HG03064 (cell line): ENCODE measurements at regions not wholly inside any gene's neighbourhood (a gene's known extent, or its start where the extent isn't known, plus 50 kb on each side); places are given as distances from the start of the nearest gene placed in this dataset.
"Not testable (repeated sequence)": the region's sequence is repeated elsewhere in the genome, so short reads cannot be mapped to it uniquely, and the experiment has no call there.

ENCODE experiments used
- ATAC-seq: cut with Tn5 transposase; IDR thresholded peaks from one replicate; pipeline ENCODE4 v1.9.1; 2021; ENCODE audit warnings: low read depth; ENCODE audit not compliant: unreplicated experiment

- ATAC-seq: no peak
Observed at GRCh38 chr5:82465235-82465634, 187.1 kb upstream of the RPS23 start.

DNA sequence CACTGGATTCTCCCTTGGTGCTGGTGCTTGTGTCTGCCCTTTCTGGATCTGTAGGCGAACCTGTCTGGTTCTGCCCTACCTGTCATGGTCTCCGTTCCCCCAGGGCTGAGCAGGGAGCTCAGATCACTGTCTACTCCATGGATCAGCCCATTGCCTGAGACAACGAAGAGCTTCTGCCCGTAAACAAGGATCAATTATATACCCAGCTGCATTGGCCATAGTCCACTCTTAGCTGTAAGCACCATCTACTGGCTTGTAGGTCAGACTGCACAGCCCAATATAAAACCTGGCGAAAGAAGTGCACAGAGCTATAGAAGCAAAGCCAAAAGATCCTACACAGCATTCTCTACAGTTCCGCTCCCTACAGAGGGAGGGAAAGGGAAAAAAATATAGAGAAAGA lies 181.5 kb upstream of the RPS23 start:
- ATAC-seq: no peak

DNA sequence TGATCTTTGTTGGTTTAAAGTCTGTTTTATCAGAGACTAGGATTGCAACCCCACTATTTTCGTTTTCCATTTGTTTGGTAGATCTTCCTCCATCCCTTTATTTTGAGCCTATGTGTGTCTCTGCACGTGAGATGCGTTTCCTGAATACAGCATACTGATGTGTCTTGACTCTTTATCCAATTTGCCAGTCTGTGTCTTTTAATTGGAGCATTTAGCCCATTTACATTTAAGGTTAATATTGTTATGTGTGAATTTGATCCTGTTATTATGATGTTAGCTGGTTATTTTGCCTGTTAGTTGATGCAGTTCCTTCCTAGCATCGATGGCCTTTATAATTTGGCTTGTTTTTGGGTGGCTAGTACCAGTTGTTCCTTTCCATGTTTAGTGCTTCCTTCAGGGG lies 177.2 kb upstream of the RPS23 start:
- not testable (repeated sequence) for ATAC-seq

DNA sequence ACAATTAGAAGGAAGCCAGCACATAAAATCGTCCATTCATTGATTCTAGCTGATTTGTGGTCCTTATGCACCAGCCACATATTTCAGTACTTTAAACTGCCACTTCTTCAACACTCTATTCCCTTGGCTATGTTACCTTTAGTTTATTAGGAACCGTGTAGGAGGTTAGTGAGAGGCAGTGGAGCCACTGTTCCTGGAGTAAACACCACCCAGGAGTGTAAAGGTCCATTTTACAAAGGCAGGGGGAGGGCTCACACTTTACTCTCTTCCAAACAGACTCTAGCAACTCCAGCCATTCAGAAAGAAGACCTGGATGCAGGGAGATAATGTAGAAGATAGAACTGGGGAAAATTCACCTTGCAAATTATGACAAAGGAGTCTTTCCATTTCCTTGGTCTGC lies 170.2 kb upstream of the RPS23 start:
- no peak for ATAC-seq

DNA sequence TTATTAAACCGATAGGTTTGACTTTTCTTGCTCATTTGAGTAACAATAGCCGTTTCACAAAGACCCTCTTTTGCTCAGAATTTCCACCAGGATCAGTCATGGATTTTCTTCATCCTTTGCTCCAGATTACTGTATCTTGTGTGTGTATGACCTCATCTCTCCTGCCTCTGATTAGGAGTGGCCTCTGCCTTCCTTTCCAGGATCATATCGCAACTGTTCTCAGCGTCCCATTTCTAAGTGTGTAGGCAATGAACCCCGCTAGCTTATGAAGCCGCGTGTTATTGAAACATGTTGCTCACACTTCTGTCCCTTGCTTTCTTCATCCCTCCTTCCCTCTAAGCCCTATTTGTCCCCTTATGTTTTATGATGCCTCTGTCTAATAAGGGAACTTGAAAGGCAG lies 169.8 kb upstream of the RPS23 start:
- no peak for ATAC-seq

- ATAC-seq: no peak
Observed at GRCh38 chr5:82446809-82447208, 168.7 kb upstream of the RPS23 start.

DNA sequence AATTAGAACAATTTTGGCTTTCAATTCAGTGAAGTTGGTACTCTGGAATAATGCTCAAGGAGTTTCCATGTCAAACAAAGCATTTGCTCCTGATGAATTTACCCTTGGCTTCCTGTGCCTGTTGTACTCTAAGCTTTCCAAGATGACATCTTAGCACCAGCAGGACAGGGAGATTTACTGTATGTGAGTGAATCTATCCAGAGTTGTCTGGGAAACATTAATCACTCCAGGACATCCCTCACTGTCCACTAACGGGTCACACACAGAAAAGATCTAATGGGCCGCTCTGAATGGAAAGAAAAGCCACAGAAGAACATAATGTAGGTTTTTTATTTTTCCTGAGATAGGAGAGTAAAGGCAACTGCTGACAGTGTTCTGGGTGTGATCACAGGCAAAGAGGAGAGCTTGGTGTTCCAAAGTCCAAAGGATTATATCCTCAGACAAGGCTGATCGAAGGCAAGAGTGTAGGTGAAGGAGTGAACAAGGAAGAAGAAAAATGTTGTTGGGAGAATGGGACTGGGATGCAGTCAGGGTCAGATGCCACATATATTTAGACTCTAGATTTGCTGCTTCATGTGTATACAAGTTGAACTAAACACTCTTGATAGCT lies 167.7 kb upstream of the RPS23 start:
- ATAC-seq: no peak

GRCh38 chr5:82439750-82440445 lies 161.7 kb upstream of the RPS23 start:
- no peak for ATAC-seq

GRCh38 chr5:82437565-82437964 lies 159.4 kb upstream of the RPS23 start:
- ATAC-seq: not testable (repeated sequence)

- ATAC-seq: no peak
Observed at GRCh38 chr5:82436291-82436690, 158.1 kb upstream of the RPS23 start.

DNA sequence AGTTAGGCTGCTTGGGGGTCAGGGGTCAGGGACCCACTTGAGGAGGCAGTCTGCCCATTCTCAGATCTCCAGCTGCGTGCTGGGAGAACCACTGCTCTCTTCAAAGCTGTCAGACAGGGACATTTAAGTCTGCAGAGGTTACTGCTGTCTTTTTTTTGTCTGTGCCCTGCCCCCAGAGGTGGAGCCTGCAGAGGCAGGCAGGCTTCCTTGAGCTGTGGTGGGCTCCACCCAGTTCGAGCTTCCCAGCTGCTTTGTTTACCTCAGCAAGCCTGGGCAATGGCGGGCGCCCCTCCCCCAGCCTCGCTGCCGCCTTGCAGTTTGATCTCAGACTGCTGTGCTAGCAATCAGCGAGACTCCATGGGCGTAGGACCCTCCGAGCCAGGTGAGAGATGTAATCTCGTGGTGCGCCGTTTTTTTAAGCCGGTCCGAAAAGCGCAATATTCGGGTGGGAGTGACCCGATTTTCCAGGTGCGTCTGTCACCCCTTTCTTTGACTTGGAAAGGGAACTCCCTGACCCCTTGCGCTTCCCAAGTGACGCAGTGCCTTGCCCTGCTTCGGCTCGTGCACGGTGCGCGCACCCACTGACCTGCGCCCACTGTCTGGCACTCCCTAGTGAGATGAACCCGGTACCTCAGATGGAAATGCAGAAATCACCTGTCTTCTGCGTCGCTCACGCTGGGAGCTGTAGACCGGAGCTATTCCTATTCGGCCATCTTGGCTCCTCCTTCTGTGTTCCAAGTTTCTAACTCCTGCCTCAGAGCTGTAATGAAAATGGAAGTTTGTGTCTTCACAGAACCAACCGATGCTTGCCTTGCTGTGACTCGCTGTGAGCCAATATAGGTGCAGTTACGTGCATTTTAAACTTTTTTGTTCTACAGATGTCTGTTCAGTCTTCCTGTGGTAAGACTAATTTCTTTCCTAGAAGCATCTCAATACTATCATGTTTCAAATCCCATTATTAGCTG lies 156.8 kb upstream of the RPS23 start:
- not testable (repeated sequence) for ATAC-seq

- ATAC-seq: no peak
Observed at GRCh38 chr5:82426464-82427154, 148.5 kb upstream of the RPS23 start.

GRCh38 chr5:82425591-82425990 lies 147.4 kb upstream of the RPS23 start:
- ATAC-seq: no peak

DNA sequence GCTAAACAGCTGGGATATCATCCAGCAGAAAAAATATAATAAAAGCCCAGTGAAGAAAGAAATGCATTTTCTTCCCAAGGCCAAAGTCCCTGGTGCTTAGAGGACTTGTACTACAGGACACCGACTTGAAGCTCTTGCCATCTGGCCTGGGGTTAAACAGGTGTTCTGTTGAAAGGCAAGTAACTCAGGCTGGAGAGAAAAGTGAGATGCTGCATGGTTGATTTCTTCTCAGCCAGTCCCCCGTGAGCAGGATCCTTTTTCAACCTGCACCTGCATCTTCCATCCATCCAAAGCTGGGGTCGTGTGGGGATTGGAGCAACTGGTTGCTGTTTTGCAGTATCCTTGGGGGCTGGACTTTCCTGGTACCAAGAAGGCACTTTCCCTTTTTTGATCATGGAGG lies 146.1 kb upstream of the RPS23 start:
- no peak for ATAC-seq

DNA sequence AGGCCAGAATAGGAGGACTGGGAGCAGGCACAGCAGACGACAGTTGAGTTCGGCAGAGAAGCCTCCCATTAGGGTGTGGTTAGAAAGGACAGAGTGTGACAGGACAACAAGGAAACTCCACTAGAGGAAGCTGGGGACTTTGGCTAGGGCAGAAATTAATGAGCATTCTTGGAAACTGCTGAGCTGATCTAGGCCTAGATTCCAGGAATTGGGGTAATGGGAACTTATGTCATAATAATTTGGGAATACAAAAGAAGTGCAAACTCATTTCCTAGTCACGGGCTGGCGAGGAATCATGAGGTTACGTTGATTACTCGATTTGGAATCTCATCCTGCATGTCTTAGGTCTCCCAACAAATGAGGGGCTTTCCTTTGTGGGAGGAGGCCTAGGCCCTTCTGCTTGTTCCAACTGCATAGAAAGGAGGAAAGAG lies 144.6 kb upstream of the RPS23 start:
- no peak for ATAC-seq

GRCh38 chr5:82422001-82422740 lies 144.0 kb upstream of the RPS23 start:
- no peak for ATAC-seq

- no peak for ATAC-seq
Observed at GRCh38 chr5:82421119-82421518, 143.0 kb upstream of the RPS23 start.

DNA sequence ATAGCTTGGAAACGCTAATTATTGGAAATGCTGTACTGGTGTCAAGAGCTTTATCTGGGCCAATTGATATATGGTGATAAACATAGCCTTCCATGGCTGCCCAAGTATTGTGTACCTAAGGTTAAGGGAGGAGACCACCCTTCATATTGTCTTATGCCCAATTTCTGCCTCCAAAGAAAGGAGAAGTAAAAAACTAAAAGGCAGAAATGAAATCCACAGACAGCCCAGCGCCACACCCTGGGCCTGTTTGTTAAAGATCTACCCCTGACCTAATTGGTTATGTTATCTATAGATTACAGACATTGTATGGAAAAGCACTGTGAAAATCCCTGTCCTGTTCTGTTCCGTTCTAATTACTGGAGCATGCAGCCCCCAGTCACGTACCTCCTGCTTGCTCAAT lies 142.4 kb upstream of the RPS23 start:
- not testable (repeated sequence) for ATAC-seq

DNA sequence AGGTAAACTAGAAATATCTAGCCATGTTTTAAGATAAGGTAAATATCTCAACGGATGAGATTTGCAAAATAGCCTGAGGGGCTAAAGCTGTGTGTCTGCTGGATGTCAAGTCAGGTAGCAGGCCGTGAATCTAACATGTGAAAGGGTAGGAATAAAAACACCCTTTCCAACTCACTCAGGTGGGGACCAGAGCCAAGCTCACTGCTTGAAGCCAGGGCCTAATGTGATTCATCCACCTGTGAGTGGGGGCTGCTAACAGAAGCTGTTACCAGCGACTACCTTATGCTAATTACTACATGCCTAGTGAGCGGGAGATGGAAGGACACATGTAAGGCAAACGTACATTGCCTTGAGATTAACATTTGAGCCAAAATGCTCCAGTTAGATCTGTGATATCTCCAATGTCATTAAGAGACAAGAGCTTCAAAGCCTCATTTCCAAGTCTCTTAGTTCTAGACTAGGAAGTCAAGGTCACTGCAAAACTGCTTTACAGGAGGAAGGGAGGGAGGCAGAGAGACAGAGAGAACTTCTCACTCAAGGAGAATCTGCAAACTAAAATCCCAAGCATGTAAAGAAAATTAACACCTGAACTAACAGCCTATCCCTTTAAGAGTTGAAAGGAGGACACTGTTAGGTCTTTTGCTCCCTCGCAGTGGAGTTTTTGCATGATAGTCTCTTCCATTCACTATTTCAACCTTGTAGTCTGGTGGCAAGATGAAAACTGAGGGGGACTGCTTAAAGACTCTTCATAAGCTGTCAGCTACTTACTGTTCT lies 141.6 kb upstream of the RPS23 start:
- no peak for ATAC-seq
